ENCODE measurements at regions not wholly inside any gene's neighbourhood (a gene's known extent, or its start where the extent isn't known, plus 50 kb on each side); places are given as distances from the start of the nearest gene placed in this dataset.
"Not testable (repeated sequence)": the region's sequence is repeated elsewhere in the genome, so short reads cannot be mapped to it uniquely, and the experiment has no call there.

GRCh38 chr11:3476084-3476936, 97.4 kb upstream of the ZNF195 start:
- peak; percentile 31 for TF ChIP-seq CTCF (IDR thresholded peaks at IDR 0.05; ENCODE audit: low read depth, low read length, missing control alignments)
- DNase-seq (ENCODE audit: extremely low read depth, low read depth); H3K4me3 ChIP-seq (replicated peaks; ENCODE audit: low read depth, low read length): not testable (repeated sequence)

- H3K4me3 ChIP-seq (replicated peaks; ENCODE audit: low read depth, low read length); DNase-seq (ENCODE audit: extremely low read depth, low read depth): not testable (repeated sequence)
Observed at GRCh38 chr11:3468963-3469362, 90.0 kb upstream of the ZNF195 start.

GRCh38 chr11:3467599-3467998, 88.7 kb upstream of the ZNF195 start:
- not testable (repeated sequence) for DNase-seq (ENCODE audit: extremely low read depth, low read depth); H3K4me3 ChIP-seq (replicated peaks; ENCODE audit: low read depth, low read length)

- not testable (repeated sequence) for DNase-seq (ENCODE audit: extremely low read depth, low read depth)
Observed at GRCh38 chr11:3455666-3456065, 76.7 kb upstream of the ZNF195 start.

GRCh38 chr11:3454844-3455243, 75.9 kb upstream of the ZNF195 start:
- not testable (repeated sequence) for H3K4me3 ChIP-seq (replicated peaks; ENCODE audit: low read depth, low read length)
- peak; percentile 19 for DNase-seq (ENCODE audit: extremely low read depth, low read depth)
- TF ChIP-seq CTCF (IDR thresholded peaks at IDR 0.05; ENCODE audit: low read depth, low read length, missing control alignments) = peak; percentile 66

More at GRCh38 chr11:3455666-3456065, 76.7 kb upstream of the ZNF195 start:
- H3K4me3 ChIP-seq (replicated peaks; ENCODE audit: low read depth, low read length) = not testable (repeated sequence)

- not testable (repeated sequence) for DNase-seq (ENCODE audit: extremely low read depth, low read depth); H3K4me3 ChIP-seq (replicated peaks; ENCODE audit: low read depth, low read length)
Observed at GRCh38 chr11:3453596-3454256, 74.8 kb upstream of the ZNF195 start.

GRCh38 chr11:3450822-3451221, 71.9 kb upstream of the ZNF195 start:
- not testable (repeated sequence) for H3K4me3 ChIP-seq (replicated peaks; ENCODE audit: low read depth, low read length); DNase-seq (ENCODE audit: extremely low read depth, low read depth)

- H3K4me3 ChIP-seq (replicated peaks; ENCODE audit: low read depth, low read length); DNase-seq (ENCODE audit: extremely low read depth, low read depth): not testable (repeated sequence)
Observed at GRCh38 chr11:3445535-3445934, 66.6 kb upstream of the ZNF195 start.

- not testable (repeated sequence) for H3K4me3 ChIP-seq (replicated peaks; ENCODE audit: low read depth, low read length); DNase-seq (ENCODE audit: extremely low read depth, low read depth)
Observed at GRCh38 chr11:3444420-3444744, 65.4 kb upstream of the ZNF195 start.

- H3K4me3 ChIP-seq (replicated peaks; ENCODE audit: low read depth, low read length); DNase-seq (ENCODE audit: extremely low read depth, low read depth): not testable (repeated sequence)
Observed at GRCh38 chr11:3443700-3444419, 64.9 kb upstream of the ZNF195 start.

GRCh38 chr11:3437441-3437840, 58.5 kb upstream of the ZNF195 start:
- H3K4me3 ChIP-seq (replicated peaks; ENCODE audit: low read depth, low read length); DNase-seq (ENCODE audit: extremely low read depth, low read depth): not testable (repeated sequence)
